DOHH2 (cell line): ENCODE measurements at regions not wholly inside any gene's neighbourhood (a gene's known extent, or its start where the extent isn't known, plus 50 kb on each side); places are given as distances from the start of the nearest gene placed in this dataset.
"Not testable (repeated sequence)": the region's sequence is repeated elsewhere in the genome, so short reads cannot be mapped to it uniquely, and the experiment has no call there.

Experiments used
- CTCF ChIP-seq: fragments of 200-600 bp; sonication (generic); IDR thresholded peaks from one replicate; pipeline ENCODE4 v1.5.1; 2014; ENCODE audit warnings: antibody characterized with exemption, mild to moderate bottlenecking, low read depth, low read length; ENCODE audit not compliant: poor library complexity, severe bottlenecking
- EZH2phosphoT487 ChIP-seq: fragments of 200-600 bp; sonication (generic); IDR thresholded peaks from 2 replicates; pipeline ENCODE4 v1.6.1; 2017; ENCODE audit warnings: borderline replicate concordance, mild to moderate bottlenecking, antibody characterized with exemption, low read length, moderate library complexity, mixed read lengths

- not testable (repeated sequence) for TF ChIP-seq CTCF, EZH2phosphoT487
Observed at GRCh38 chr20:54782758-54783157, 307.4 kb downstream of the DOK5 start.
